Breast epithelium (tissue), 4 donors: ENCODE measurements at regions not wholly inside any gene's neighbourhood (a gene's known extent, or its start where the extent isn't known, plus 50 kb on each side); places are given as distances from the start of the nearest gene placed in this dataset.

Experiments
- DNase-seq, 2 donors: peaks; one replicate each; pipeline ENCODE4 v3.0.0-alpha.2; 2019; ENCODE audit warnings: low spot score in 2 of 2
- H3K27ac ChIP-seq, 2 donors: fragments of 200-600 bp; sonication (generic) in 1 of 2; one replicate each; pipeline ENCODE4 v1.5.1; 2016 to 2019; ENCODE audit warnings: mild to moderate bottlenecking in 1 of 2
- H3K27me3 ChIP-seq, 2 donors: fragments of 200-600 bp; sonication (generic) in 1 of 2; one replicate each; pipeline versions ENCODE4 v1.5.1 to v1.6.0; 2017 to 2019; ENCODE audit warnings: control low read depth in 1 of 2, mild to moderate bottlenecking in 1 of 2
- H3K36me3 ChIP-seq: fragments of 200-600 bp; one replicate; pipeline ENCODE4 v1.5.1; 2019
- H3K4me1 ChIP-seq, 2 donors: fragments of 200-600 bp; sonication (generic); one replicate each; pipeline ENCODE4 v1.5.1; 2016 to 2019; ENCODE audit warnings: control low read depth in 1 of 2
- H3K4me3 ChIP-seq, 3 donors: fragments of 200-600 bp; sonication (generic); 1 replicate in 2 of 3; 2 replicates in 1 of 3; pipeline ENCODE4 v1.5.1; 2016 to 2019; ENCODE audit warnings: mild to moderate bottlenecking in 3 of 3, moderate library complexity in 2 of 3
- H3K9me3 ChIP-seq, 2 donors: fragments of 200-600 bp; sonication (generic) in 1 of 2; one replicate each; pipeline ENCODE4 v1.5.1; 2016 to 2019; ENCODE audit warnings: control low read depth in 1 of 2
- POLR2A ChIP-seq: fragments of 450-650 bp; IDR thresholded peaks from one replicate; pipeline ENCODE4 v1.6.1; 2016; ENCODE audit warnings: antibody characterized with exemption, mild to moderate bottlenecking, moderate library complexity
- POLR2AphosphoS5 ChIP-seq, 3 donors: sonication (generic); formaldehyde crosslinking; IDR thresholded peaks; one replicate each; pipeline ENCODE4 v1.6.1; 2017; ENCODE audit warnings: antibody characterized with exemption in 3 of 3
- intact Hi-C: fragments of 100-400 bp; cut with DNase I; formaldehyde crosslinking; loops from one replicate; pipeline ENCODE4 v1.15.1; 2023; ENCODE audit warnings: low total_unique reads
- TF ChIP-seq, protein P1 (sequence below), 3 donors: fragments of 450-650 bp; IDR thresholded peaks; one replicate each; pipeline ENCODE4 v1.5.1; 2016 to 2017; ENCODE audit warnings: antibody characterized with exemption in 3 of 3, mild to moderate bottlenecking in 3 of 3, moderate library complexity in 3 of 3

DNA sequence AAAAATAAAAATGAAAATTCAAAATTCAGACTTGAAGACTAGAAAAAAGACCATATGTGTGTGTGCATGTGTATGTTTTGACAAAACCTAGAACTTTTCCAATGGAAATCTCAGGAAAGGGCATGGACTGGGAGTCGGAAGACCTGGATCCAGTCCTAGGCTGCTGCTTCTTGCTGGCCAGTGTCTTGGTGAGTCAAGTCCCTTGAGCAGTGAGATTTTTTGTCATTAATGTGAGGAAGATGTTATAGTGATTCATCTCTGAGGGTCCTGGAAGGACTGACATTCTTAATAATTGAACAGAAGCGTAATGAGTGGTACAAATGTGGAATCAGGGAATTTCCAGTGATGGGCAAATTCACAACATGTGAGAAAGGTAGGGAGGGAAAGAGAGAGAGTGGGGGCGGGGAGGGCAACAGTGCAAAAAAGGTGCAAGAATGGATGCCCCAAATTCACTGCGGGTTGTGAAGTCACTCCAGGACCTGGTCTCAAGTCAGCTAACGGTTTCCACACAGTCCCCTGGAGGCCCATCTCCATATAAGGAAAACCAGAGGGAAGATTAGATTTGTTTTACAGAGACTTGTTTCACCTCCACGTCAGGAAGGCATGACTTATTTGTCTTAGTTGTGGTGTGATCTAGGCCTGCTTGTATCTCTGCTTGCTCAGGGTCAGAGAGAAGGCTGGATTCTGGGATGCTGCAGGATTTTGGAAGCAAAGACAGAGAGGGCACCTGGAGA, 201.7 kb downstream of the BUB3 start:
- DNase-seq = no peak
- no peaks in the 10 kb centered on the region for H3K4me1 ChIP-seq
- H3K4me3 ChIP-seq = no peak overlapping the region
- H3K27me3 ChIP-seq = no peaks in the 10 kb centered on the region
- H3K27ac ChIP-seq = no peak overlapping the region
- TF ChIP-seq, protein P1, sequence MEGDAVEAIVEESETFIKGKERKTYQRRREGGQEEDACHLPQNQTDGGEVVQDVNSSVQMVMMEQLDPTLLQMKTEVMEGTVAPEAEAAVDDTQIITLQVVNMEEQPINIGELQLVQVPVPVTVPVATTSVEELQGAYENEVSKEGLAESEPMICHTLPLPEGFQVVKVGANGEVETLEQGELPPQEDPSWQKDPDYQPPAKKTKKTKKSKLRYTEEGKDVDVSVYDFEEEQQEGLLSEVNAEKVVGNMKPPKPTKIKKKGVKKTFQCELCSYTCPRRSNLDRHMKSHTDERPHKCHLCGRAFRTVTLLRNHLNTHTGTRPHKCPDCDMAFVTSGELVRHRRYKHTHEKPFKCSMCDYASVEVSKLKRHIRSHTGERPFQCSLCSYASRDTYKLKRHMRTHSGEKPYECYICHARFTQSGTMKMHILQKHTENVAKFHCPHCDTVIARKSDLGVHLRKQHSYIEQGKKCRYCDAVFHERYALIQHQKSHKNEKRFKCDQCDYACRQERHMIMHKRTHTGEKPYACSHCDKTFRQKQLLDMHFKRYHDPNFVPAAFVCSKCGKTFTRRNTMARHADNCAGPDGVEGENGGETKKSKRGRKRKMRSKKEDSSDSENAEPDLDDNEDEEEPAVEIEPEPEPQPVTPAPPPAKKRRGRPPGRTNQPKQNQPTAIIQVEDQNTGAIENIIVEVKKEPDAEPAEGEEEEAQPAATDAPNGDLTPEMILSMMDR (IDR thresholded peaks at IDR 0.05) = no peak
- H3K9me3 ChIP-seq = no peaks in the 10 kb centered on the region
- intact Hi-C loops = no loop called here
- no peaks in the 10 kb centered on the region for H3K36me3 ChIP-seq

DNA sequence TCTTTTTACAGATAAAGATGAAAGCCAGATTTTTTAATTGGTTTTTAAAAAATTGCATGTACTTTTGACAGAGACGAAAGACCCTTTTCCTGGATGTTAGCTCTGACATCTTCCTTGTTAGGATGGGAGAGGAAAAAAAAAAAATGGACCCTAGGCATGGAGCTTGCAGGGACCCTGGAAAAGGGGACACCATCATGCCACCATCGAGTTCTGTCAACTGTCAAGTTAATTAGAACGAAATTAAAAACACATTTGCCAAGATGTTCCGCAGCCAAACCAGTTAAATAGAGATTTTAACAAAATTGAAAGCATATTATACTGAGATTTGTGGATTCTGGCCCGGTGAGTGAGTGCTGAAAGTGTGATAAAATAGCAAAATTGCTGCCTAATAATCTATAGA, 202.6 kb downstream of the BUB3 start:
- Histone ChIP-seq H3K9me3 (no peaks in the 10 kb centered on the region), H3K27ac (no peak overlapping the region), H3K4me1 (no peaks in the 10 kb centered on the region), H3K4me3 (no peak overlapping the region), H3K36me3 (no peaks in the 10 kb centered on the region), H3K27me3 (no peaks in the 10 kb centered on the region)
- DNase-seq = no peak
- intact Hi-C loops = no loop called here
- TF ChIP-seq POLR2A (no peak), POLR2AphosphoS5 (IDR thresholded peaks at IDR 0.05) (no peak)
- TF ChIP-seq, protein P1 (IDR thresholded peaks at IDR 0.05) = no peak

- intact Hi-C loops = no loop called here
- Histone ChIP-seq H3K9me3 (no peaks in the 10 kb centered on the region), H3K36me3 (no peaks in the 10 kb centered on the region), H3K4me1 (no peaks in the 10 kb centered on the region), H3K27me3 (no peaks in the 10 kb centered on the region), H3K27ac (no peak overlapping the region), H3K4me3 (no peak overlapping the region)
- no peak for TF ChIP-seq POLR2AphosphoS5 (IDR thresholded peaks at IDR 0.05)
- TF ChIP-seq POLR2A = no peak
- TF ChIP-seq, protein P1 (IDR thresholded peaks at IDR 0.05) = no peak
- no peak for DNase-seq
These were observed 203.3 kb downstream of the BUB3 start for GRCh38 chr10:123357421-123357930.

- DNase-seq = no peak
- no peak overlapping the region for H3K27ac ChIP-seq
- intact Hi-C loops = no loop called here
- TF ChIP-seq, protein P1 (IDR thresholded peaks at IDR 0.05) = no peak
- TF ChIP-seq POLR2A (no peak), POLR2AphosphoS5 (IDR thresholded peaks at IDR 0.05) (no peak)
- no peaks in the 10 kb centered on the region for H3K27me3 ChIP-seq
- no peaks in the 10 kb centered on the region for H3K9me3 ChIP-seq
- no peak overlapping the region for H3K4me3 ChIP-seq
- H3K4me1 ChIP-seq = no peaks in the 10 kb centered on the region
- no peaks in the 10 kb centered on the region for H3K36me3 ChIP-seq
These were observed 205.3 kb downstream of the BUB3 start for GRCh38 chr10:123359539-123359938.

GRCh38 chr10:123361832-123362231, 207.6 kb downstream of the BUB3 start:
- Histone ChIP-seq H3K36me3 (no peaks in the 10 kb centered on the region), H3K27ac (no peak overlapping the region), H3K9me3 (no peaks in the 10 kb centered on the region), H3K4me3 (no peak overlapping the region), H3K27me3 (no peaks in the 10 kb centered on the region), H3K4me1 (no peaks in the 10 kb centered on the region)
- intact Hi-C loops = no loop called here
- TF ChIP-seq, protein P1 (IDR thresholded peaks at IDR 0.05) = no peak
- TF ChIP-seq POLR2AphosphoS5 (IDR thresholded peaks at IDR 0.05) (no peak), POLR2A (no peak)
- no peak for DNase-seq
